GM10266 (cell line): ENCODE measurements at regions not wholly inside any gene's neighbourhood (a gene's known extent, or its start where the extent isn't known, plus 50 kb on each side); places are given as distances from the start of the nearest gene placed in this dataset.

ENCODE experiments used
- DNase-seq: peaks from one replicate; pipeline ENCODE4 v3.0.0; 2012; ENCODE audit errors: extremely low spot score
- CTCF ChIP-seq: IDR thresholded peaks from 2 replicates; pipeline ENCODE4 v1.5.1; 2012; ENCODE audit warnings: mild to moderate bottlenecking, low read depth; ENCODE audit not compliant: control insufficient read depth, insufficient read depth; ENCODE audit errors: missing control alignments

- no peak for DNase-seq
- no peak for TF ChIP-seq CTCF
These were observed 160.3 kb upstream of the SASH1 start for GRCh38 chr6:148182378-148182777.

GRCh38 chr6:148183776-148184175 is 158.9 kb upstream of the SASH1 start:
- DNase-seq, result no peak

GRCh38 chr6:148186916-148187315 is 155.7 kb upstream of the SASH1 start:
- TF ChIP-seq CTCF, result no peak
- no peak for DNase-seq

More at GRCh38 chr6:148183776-148184175, 158.9 kb upstream of the SASH1 start:
- no peak for TF ChIP-seq CTCF

GRCh38 chr6:148192310-148192709 is 150.3 kb upstream of the SASH1 start:
- TF ChIP-seq CTCF, result no peak
- DNase-seq, result no peak

- no peak for DNase-seq
- TF ChIP-seq CTCF, result no peak
These were observed 149.5 kb upstream of the SASH1 start for GRCh38 chr6:148193063-148193680.

GRCh38 chr6:148195511-148195910 is 147.1 kb upstream of the SASH1 start:
- TF ChIP-seq CTCF, result no peak

GRCh38 chr6:148199584-148199983 is 143.1 kb upstream of the SASH1 start:
- no peak for TF ChIP-seq CTCF
- DNase-seq, result no peak

More at GRCh38 chr6:148195511-148195910, 147.1 kb upstream of the SASH1 start:
- no peak for DNase-seq
